ENCODE measurements at regions not wholly inside any gene's neighbourhood (a gene's known extent, or its start where the extent isn't known, plus 50 kb on each side); places are given as distances from the start of the nearest gene placed in this dataset.

DNA sequence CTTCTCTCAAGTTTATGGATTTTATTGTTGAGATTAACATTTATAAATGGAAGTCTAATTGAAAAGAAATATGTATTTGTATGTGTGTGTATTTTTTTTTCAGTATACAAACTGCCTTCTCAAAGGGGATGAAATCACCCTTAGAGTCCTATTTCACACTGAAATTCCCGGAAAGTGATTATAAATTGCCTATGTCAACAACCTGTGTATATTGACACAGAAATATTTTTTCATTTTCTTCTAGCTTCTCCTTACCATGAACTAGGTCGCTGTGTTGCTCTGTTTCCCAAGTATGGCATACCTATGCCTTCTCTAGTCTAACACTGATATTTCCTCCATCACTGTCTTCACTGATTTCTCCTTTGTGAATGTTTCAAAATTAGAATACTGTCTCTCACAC is 444.0 kb upstream of the AZI2 start:
- no peak for TF ChIP-seq CTCF (IDR thresholded peaks at IDR 0.05)
- TF ChIP-seq POLR2A (IDR thresholded peaks at IDR 0.05), result no peak

Data from heart left ventricle (tissue), 13 donors.